H1 (cell line): ENCODE measurements at regions not wholly inside any gene's neighbourhood (a gene's known extent, or its start where the extent isn't known, plus 50 kb on each side); places are given as distances from the start of the nearest gene placed in this dataset.

Experiments used
- CTCF ChIA-PET: fragments of 300-600 bp; sonication (Branson Sonifier 250); formaldehyde crosslinking; loops from one replicate; lab custom pipeline; 2021; ENCODE audit not compliant: partially characterized antibody; lab: Charles Lee
- POLR2A ChIA-PET: fragments of 300-600 bp; sonication (Branson Sonifier 250); formaldehyde crosslinking; loops from one replicate; lab custom pipeline; 2021; ENCODE audit warnings: inconsistent platforms; ENCODE audit not compliant: partially characterized antibody; lab: Charles Lee
- DNase-seq, 2 experiments: peaks; one replicate each; pipeline versions ENCODE4 v3.0.0 to v3.0.0-alpha.2; 2010 to 2022; ENCODE audit warnings: low spot score in 2 of 2, low read depth in 1 of 2, mixed read lengths in 1 of 2
- FAIRE-seq: peaks from 2 replicates; lab custom pipeline; 2011; peaks lifted over from hg19 to GRCh38; lab: Jason Lieb, UNC
- H2AFZ ChIP-seq: 2 replicates; pipeline ENCODE4 v1.8.1; 2012; ENCODE audit warnings: low read length, inconsistent platforms
- H2AK5ac ChIP-seq: 2 replicates; pipeline ENCODE4 v1.6.1; 2013; ENCODE audit warnings: low read depth, low read length
- H2BK120ac ChIP-seq: replicated peaks from 2 replicates; pipeline ENCODE3; 2013; ENCODE audit warnings: low read depth, low read length, inconsistent platforms
- H2BK12ac ChIP-seq: 2 replicates; pipeline ENCODE4 v1.6.1; 2013; ENCODE audit warnings: low read depth, low read length
- H2BK15ac ChIP-seq: 2 replicates; pipeline ENCODE4 v1.6.1; 2013; ENCODE audit warnings: low read length
- H2BK20ac ChIP-seq: 2 replicates; pipeline ENCODE4 v1.6.1; 2013; ENCODE audit warnings: low read length
- H2BK5ac ChIP-seq: 2 replicates; pipeline ENCODE4 v1.6.1; 2013; ENCODE audit warnings: low read depth, low read length
- H3K14ac ChIP-seq: 2 replicates; pipeline ENCODE4 v1.6.1; 2013; ENCODE audit warnings: inconsistent platforms; ENCODE audit not compliant: insufficient read length
- H3K18ac ChIP-seq: 2 replicates; pipeline ENCODE4 v1.6.1; 2013; ENCODE audit warnings: low read length; ENCODE audit errors: extremely low read depth
- H3K23ac ChIP-seq: 2 replicates; pipeline ENCODE4 v1.6.1; 2013; ENCODE audit warnings: inconsistent platforms; ENCODE audit not compliant: insufficient read length
- H3K23me2 ChIP-seq: 2 replicates; pipeline ENCODE4 v1.6.1; 2013; ENCODE audit warnings: low read depth, low read length
- H3K27ac ChIP-seq: 2 replicates; pipeline ENCODE4 v1.6.1; 2011; ENCODE audit warnings: low read depth, low read length, inconsistent platforms
- H3K27me3 ChIP-seq, 4 experiments: replicated peaks in 1 of 4; 1 replicate in 1 of 4; 2 replicates in 3 of 4; pipeline versions ENCODE4 v1.6.1 to v1.8.1; 2011 to 2013; ENCODE audit warnings: low read length in 3 of 4, mild to moderate bottlenecking in 3 of 4, inconsistent platforms in 2 of 4, mixed read lengths in 2 of 4, moderate library complexity in 1 of 4; ENCODE audit not compliant: control insufficient read depth in 3 of 4, insufficient read depth in 3 of 4; ENCODE audit errors: extremely low read depth in 1 of 4
- H3K36me3 ChIP-seq, 4 experiments: 2 replicates each; pipeline versions ENCODE4 v1.6.1 to v1.8.1; 2011 to 2013; ENCODE audit warnings: mild to moderate bottlenecking in 4 of 4, low read length in 3 of 4, moderate library complexity in 2 of 4, control low read depth in 1 of 4, inconsistent platforms in 1 of 4; ENCODE audit not compliant: insufficient read depth in 4 of 4, control insufficient read depth in 2 of 4
- H3K4ac ChIP-seq: replicated peaks from 2 replicates; pipeline ENCODE3; 2013; ENCODE audit warnings: low read length, low read depth, mixed read lengths, inconsistent platforms; ENCODE audit not compliant: insufficient read length
- H3K4me1 ChIP-seq, 4 experiments: replicated peaks in 1 of 4; 1 replicate in 1 of 4; 2 replicates in 3 of 4; pipeline versions ENCODE4 v1.6.1 to v1.8.1; 2011 to 2013; ENCODE audit warnings: low read length in 3 of 4, inconsistent platforms in 2 of 4, mixed read lengths in 1 of 4; ENCODE audit not compliant: insufficient read depth in 4 of 4, control insufficient read depth in 3 of 4
- H3K4me2 ChIP-seq, 2 experiments: 2 replicates each; pipeline versions ENCODE4 v1.6.1 to v1.8.1; 2011 to 2013; ENCODE audit warnings: low read depth in 2 of 2, low read length in 2 of 2, control low read depth in 1 of 2, inconsistent platforms in 1 of 2, mild to moderate bottlenecking in 1 of 2; ENCODE audit not compliant: insufficient read depth in 1 of 2
- H3K4me3 ChIP-seq, 4 experiments: fragments of 200-600, 300-600 bp in 1 of 4; sonication (generic), shearing (Covaris generic), sonication (Bioruptor Twin) in 1 of 4; 2 replicates each; pipeline versions ENCODE4 v1.5.1 to v1.8.1; 2011 to 2016; ENCODE audit warnings: low read length in 4 of 4, low read depth in 3 of 4, control low read depth in 2 of 4, inconsistent platforms in 2 of 4, mild to moderate bottlenecking in 2 of 4, mixed read lengths in 1 of 4, moderate library complexity in 1 of 4; ENCODE audit not compliant: insufficient read depth in 2 of 4; ENCODE audit errors: extremely low read depth in 1 of 4
- H3K56ac ChIP-seq: replicated peaks from 2 replicates; pipeline ENCODE3; 2013; ENCODE audit warnings: low read depth, mild to moderate bottlenecking, mixed read lengths, low read length, inconsistent platforms; ENCODE audit not compliant: insufficient read length
- H3K79me1 ChIP-seq: 2 replicates; pipeline ENCODE4 v1.6.1; 2013; ENCODE audit warnings: low read depth, low read length, control low read depth
- H3K79me2 ChIP-seq, 2 experiments: 2 replicates each; pipeline versions ENCODE4 v1.6.1 to v1.8.1; 2012 to 2013; ENCODE audit warnings: low read length in 2 of 2, mild to moderate bottlenecking in 2 of 2, inconsistent platforms in 1 of 2; ENCODE audit not compliant: insufficient read depth in 2 of 2, control insufficient read depth in 1 of 2
- H3K9ac ChIP-seq, 4 experiments: replicated peaks in 1 of 4; 1 replicate in 1 of 4; 2 replicates in 3 of 4; pipeline versions ENCODE4 v1.6.1 to v1.8.1; 2011 to 2013; ENCODE audit warnings: low read depth in 3 of 4, low read length in 3 of 4, control low read depth in 2 of 4, mild to moderate bottlenecking in 2 of 4, moderate library complexity in 2 of 4, inconsistent platforms in 1 of 4; ENCODE audit errors: extremely low read depth in 1 of 4
- H3K9me3 ChIP-seq, 2 experiments: 2 replicates each; pipeline versions ENCODE4 v1.6.1 to v1.8.1; 2012 to 2013; ENCODE audit warnings: mild to moderate bottlenecking in 2 of 2, moderate library complexity in 2 of 2, control low read depth in 1 of 2, inconsistent platforms in 1 of 2, low read depth in 1 of 2, low read length in 1 of 2, mixed read lengths in 1 of 2; ENCODE audit not compliant: insufficient read depth in 2 of 2
- H4K20me1 ChIP-seq, 2 experiments: replicated peaks in 1 of 2; 2 replicates each; pipeline versions ENCODE3 to v1.8.1; 2011 to 2013; ENCODE audit warnings: inconsistent platforms in 2 of 2, low read length in 2 of 2, mild to moderate bottlenecking in 1 of 2; ENCODE audit not compliant: insufficient read depth in 2 of 2, control insufficient read depth in 1 of 2
- H4K5ac ChIP-seq: 2 replicates; pipeline ENCODE4 v1.6.1; 2013; ENCODE audit warnings: low read length, low read depth, mixed read lengths, inconsistent platforms; ENCODE audit not compliant: insufficient read length
- H4K8ac ChIP-seq: 2 replicates; pipeline ENCODE4 v1.8.0; 2013; ENCODE audit warnings: mild to moderate bottlenecking, moderate library complexity, low read length, inconsistent platforms; ENCODE audit not compliant: insufficient read depth; ENCODE audit errors: extremely low read depth
- H4K91ac ChIP-seq: replicated peaks from 2 replicates; pipeline ENCODE3; 2013; ENCODE audit warnings: low read length, mixed read lengths, inconsistent platforms; ENCODE audit not compliant: insufficient read length
- ASH2L ChIP-seq: fragments of 200-600, 300-600 bp; sonication (generic); IDR thresholded peaks from one replicate; pipeline ENCODE4 v1.7.1; 2017; ENCODE audit warnings: low read length
- ATF3 ChIP-seq: IDR thresholded peaks from 2 replicates; pipeline ENCODE4 v1.6.1; 2011; ENCODE audit warnings: low read depth, mild to moderate bottlenecking, low read length; ENCODE audit not compliant: insufficient read depth
- HDAC2 ChIP-seq, 2 experiments: fragments of 300-600 bp in 1 of 2; sonication (generic) in 1 of 2; IDR thresholded peaks; 2 replicates each; pipeline ENCODE4 v1.6.1; 2011 to 2012; ENCODE audit warnings: low read depth in 2 of 2, low read length in 2 of 2, mild to moderate bottlenecking in 2 of 2, moderate library complexity in 2 of 2, borderline replicate concordance in 1 of 2, inconsistent platforms in 1 of 2
- KDM1A ChIP-seq: fragments of 200-600, 300-600 bp; sonication (generic); IDR thresholded peaks from 2 replicates; pipeline ENCODE4 v1.7.1; 2016; ENCODE audit warnings: mild to moderate bottlenecking, low read length, borderline replicate concordance
- MAX ChIP-seq: IDR thresholded peaks from 2 replicates; pipeline ENCODE4 v1.6.1; 2012; ENCODE audit warnings: inconsistent platforms
- NRF1 ChIP-seq: IDR thresholded peaks from 2 replicates; pipeline ENCODE4 v1.6.1; 2011; ENCODE audit warnings: mild to moderate bottlenecking, low read depth, low read length, improper control_type of control experiment
- PHF8 ChIP-seq: fragments of 200-600 bp; sonication (generic); conservative IDR thresholded peaks from 2 replicates; pipeline ENCODE4 v1.7.1; 2012; ENCODE audit warnings: low read depth, mild to moderate bottlenecking, inconsistent platforms, low read length, moderate library complexity
- POLR2A ChIP-seq, 2 experiments: IDR thresholded peaks; 1 replicate in 1 of 2; 2 replicates in 1 of 2; pipeline ENCODE4 v1.6.1; 2011; ENCODE audit warnings: low read depth in 2 of 2, low read length in 2 of 2, mild to moderate bottlenecking in 2 of 2; ENCODE audit errors: control extremely low read depth in 1 of 2
- SIX5 ChIP-seq: IDR thresholded peaks from 2 replicates; pipeline ENCODE4 v1.6.1; 2011; ENCODE audit warnings: mild to moderate bottlenecking, low read depth, low read length
- WGBS, 2 experiments: shearing (Covaris generic) in 1 of 2; methylation state at CpG; one replicate each; pipeline versions ENCODE4 v1.1.6 to v1.1.7; 2013 to 2015; ENCODE audit warnings: low lambda C conversion rate in 2 of 2, mixed read lengths in 2 of 2, inconsistent platforms in 1 of 2, low coverage in 1 of 2, missing lambda C conversion rate in 1 of 2; ENCODE audit not compliant: insufficient replicate concordance in 2 of 2, insufficient coverage in 1 of 2, insufficient read length in 1 of 2; ENCODE audit errors: extremely low coverage in 1 of 2, missing lambda C conversion rate in 1 of 2; 5-methylcytosine and 5-hydroxymethylcytosine counted together

- no peak overlapping the region for H2AK5ac ChIP-seq
- H2BK120ac ChIP-seq = no peak overlapping the region
- ChIA-PET CTCF (interaction anchor here (0.6 to 1.2 kb wide), 2 partner anchors 18 to 58 kb away, joined by 3 read pairs; no protein-coding TSS in a partner anchor), POLR2A (no interaction called here)
- DNase-seq (no peak), FAIRE-seq (no peak)
- no peak overlapping the region for H3K23ac ChIP-seq
- no peak overlapping the region for H3K14ac ChIP-seq
- TF ChIP-seq ATF3 = no peak
- no peak for TF ChIP-seq PHF8
- TF ChIP-seq MAX = no peak
- no peak for TF ChIP-seq POLR2A (IDR thresholded peaks at IDR 0.05; ENCODE audit: control extremely low read depth in 1 of 2, low read depth in 2 of 2, low read length in 2 of 2)
- no peak for TF ChIP-seq KDM1A
- TF ChIP-seq HDAC2 (IDR thresholded peaks at IDR 0.05; ENCODE audit: borderline replicate concordance in 1 of 2, low read depth in 2 of 2, low read length in 2 of 2) = no peak
- TF ChIP-seq ASH2L = no peak
- no peak for TF ChIP-seq NRF1
- TF ChIP-seq SIX5 = no peak
- no peak overlapping the region for H3K9ac ChIP-seq
- H2BK12ac ChIP-seq = no peak overlapping the region
- H3K27me3 ChIP-seq = no peaks in the 10 kb centered on the region
- no peaks in the 10 kb centered on the region for H4K20me1 ChIP-seq
- H4K91ac ChIP-seq = no peak overlapping the region
- H3K18ac ChIP-seq = no peak overlapping the region
- H4K5ac ChIP-seq = no peak overlapping the region
- 81% methylated on average over 3 of the region's 3 CpGs; no CpG with 5 or more reads in 1 of the 2 experiments for WGBS, 2 experiments
- H3K56ac ChIP-seq = no peak overlapping the region
- no peak overlapping the region for H2BK15ac ChIP-seq
- no peak overlapping the region for H2BK20ac ChIP-seq
- H3K4ac ChIP-seq = no peak overlapping the region
- no peak overlapping the region; a peak in 1 of 4 replicates for H3K4me2 ChIP-seq
- H3K79me1 ChIP-seq = no peaks in the 10 kb centered on the region
- H3K27ac ChIP-seq = no peak overlapping the region
- H3K9me3 ChIP-seq = no peaks in the 10 kb centered on the region
- H3K36me3 ChIP-seq = no peaks in the 10 kb centered on the region
- peaks cover 0 to 6% (median 0%) of the 10 kb centered on the region in 4 experiments; a peak in 1 of 7 replicates for H3K4me1 ChIP-seq
- H2BK5ac ChIP-seq = no peak overlapping the region
- H3K23me2 ChIP-seq = no peaks in the 10 kb centered on the region
- no peak overlapping the region for H4K8ac ChIP-seq
- no peak overlapping the region for H2AFZ ChIP-seq
- no peaks in the 10 kb centered on the region for H3K79me2 ChIP-seq
- H3K4me3 ChIP-seq = no peak overlapping the region
These were observed 1080.6 kb downstream of the PLA2G4A start for GRCh38 chr1:187909382-187909781.
